ENCODE measurements at regions not wholly inside any gene's neighbourhood (a gene's known extent, or its start where the extent isn't known, plus 50 kb on each side); places are given as distances from the start of the nearest gene placed in this dataset.

GRCh38 chr9:103068753-103069152 is 73.6 kb downstream of the CYLC2 start:
- peak; percentile 67; the same call in 1 of the 2 replicates for TF ChIP-seq GATA3 (IDR thresholded peaks at IDR 0.05; ENCODE audit: low read depth, low read length)
- TF ChIP-seq GATA2 (IDR thresholded peaks at IDR 0.05; ENCODE audit: low read depth, low read length), result no peak

GRCh38 chr9:103078581-103078980 is 83.4 kb downstream of the CYLC2 start:
- TF ChIP-seq GATA3 (IDR thresholded peaks at IDR 0.05; ENCODE audit: low read depth, low read length) (no peak), GATA2 (IDR thresholded peaks at IDR 0.05; ENCODE audit: low read depth, low read length) (no peak)

DNA sequence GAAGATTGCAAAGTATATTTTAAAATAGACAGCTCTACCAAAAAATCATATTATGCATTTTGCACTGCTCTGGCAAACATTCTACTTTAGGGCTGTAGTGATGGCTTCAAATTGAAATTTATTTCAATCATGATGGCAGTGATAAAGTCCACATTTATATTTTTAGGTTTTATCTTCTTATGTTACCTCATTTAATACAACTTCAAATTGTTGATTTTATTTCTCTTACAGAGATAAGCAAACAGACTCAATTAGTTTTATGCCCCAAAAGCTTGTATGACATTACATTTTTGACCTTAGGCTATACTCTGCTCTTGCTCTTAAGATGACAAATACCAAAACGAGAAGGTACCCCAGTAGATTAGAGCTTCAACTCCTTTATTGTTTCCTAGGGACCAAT is 87.4 kb downstream of the CYLC2 start:
- TF ChIP-seq GATA2 (IDR thresholded peaks at IDR 0.05; ENCODE audit: low read depth, low read length), result 0 out of 2 replicates have a peak, but pooled peaks have one; percentile 21
- TF ChIP-seq GATA3 (IDR thresholded peaks at IDR 0.05; ENCODE audit: low read depth, low read length), result peak; percentile 91

DNA sequence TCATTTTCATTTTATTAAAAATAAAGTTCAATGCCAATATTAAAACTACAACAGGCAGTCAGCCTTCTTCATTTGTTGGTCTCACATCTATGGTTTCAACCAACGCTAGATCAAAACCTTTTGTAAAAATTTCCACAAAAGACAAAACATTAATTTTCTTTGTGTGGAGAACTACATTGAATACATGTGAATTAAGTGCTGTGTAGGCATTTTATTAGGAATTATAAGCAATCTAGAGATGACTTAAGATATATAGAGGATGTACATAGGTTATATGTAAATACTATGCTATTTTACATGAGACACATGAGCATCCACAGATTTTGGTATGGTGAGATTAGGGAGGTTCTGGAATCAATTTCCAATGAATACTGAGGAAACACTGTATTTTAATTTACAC is 94.2 kb downstream of the CYLC2 start:
- TF ChIP-seq GATA3 (IDR thresholded peaks at IDR 0.05; ENCODE audit: low read depth, low read length), result no peak
- TF ChIP-seq GATA2 (IDR thresholded peaks at IDR 0.05; ENCODE audit: low read depth, low read length), result no peak

DNA sequence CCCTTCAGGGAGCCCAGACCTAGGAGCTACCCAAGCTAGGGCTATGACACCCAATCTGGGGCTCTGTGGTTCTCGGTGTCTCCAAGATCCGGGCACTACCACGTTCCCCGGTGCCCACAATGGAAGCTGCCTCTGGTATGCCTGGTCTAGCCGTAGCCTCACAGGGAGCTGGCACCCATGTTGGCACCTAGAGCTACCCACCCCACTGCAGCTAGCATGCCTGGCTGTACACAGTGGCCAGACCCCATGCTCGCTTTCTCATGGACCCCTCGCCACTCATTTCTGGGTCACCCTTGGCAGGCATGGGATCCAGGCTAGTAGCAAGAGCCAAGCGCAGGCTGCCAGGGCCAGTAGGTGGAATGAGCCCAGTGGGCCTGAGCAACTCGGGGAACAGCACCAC is 109.0 kb downstream of the CYLC2 start:
- no peak for TF ChIP-seq GATA3 (IDR thresholded peaks at IDR 0.05; ENCODE audit: low read depth, low read length)
- no peak for TF ChIP-seq GATA2 (IDR thresholded peaks at IDR 0.05; ENCODE audit: low read depth, low read length)

DNA sequence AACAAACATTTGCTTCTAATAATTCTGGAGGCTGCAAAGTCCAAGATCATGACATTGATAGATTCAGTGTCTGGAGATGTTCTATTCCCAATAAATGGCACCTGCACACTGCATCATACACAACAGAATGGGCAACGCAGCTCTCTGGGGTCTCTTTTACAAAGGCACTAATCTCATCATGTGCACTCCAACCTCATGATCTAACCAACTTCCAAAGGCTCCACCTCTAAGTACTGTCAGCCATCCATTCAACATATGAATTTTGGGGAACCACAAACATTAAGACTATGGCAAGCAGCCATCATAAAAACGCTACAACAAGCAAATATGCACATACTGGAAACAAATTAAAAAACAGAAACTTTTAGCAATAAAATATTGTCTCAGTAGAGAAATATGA is 121.1 kb downstream of the CYLC2 start:
- TF ChIP-seq GATA2 (IDR thresholded peaks at IDR 0.05; ENCODE audit: low read depth, low read length) (no peak), GATA3 (IDR thresholded peaks at IDR 0.05; ENCODE audit: low read depth, low read length) (no peak)

DNA sequence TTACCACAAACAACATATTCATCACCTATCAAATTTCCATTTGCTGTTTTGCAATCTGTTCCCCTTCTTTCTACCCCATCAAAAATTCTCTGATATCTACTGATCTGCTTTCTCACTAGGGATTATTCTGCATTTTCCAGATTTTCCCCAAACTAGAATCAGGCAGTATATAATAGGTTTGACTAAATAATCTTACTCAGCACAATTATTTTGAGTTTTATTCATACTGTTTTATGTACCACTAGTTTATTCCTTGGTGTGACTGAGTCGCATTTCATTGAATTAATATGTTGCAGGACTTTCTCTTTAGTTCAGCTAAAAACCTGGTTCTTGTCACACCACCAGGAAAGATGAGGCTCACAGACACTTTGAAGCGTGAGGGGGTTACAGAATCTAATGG is 131.4 kb downstream of the CYLC2 start:
- TF ChIP-seq GATA2 (IDR thresholded peaks at IDR 0.05; ENCODE audit: low read depth, low read length) (no peak), GATA3 (IDR thresholded peaks at IDR 0.05; ENCODE audit: low read depth, low read length) (no peak)

DNA sequence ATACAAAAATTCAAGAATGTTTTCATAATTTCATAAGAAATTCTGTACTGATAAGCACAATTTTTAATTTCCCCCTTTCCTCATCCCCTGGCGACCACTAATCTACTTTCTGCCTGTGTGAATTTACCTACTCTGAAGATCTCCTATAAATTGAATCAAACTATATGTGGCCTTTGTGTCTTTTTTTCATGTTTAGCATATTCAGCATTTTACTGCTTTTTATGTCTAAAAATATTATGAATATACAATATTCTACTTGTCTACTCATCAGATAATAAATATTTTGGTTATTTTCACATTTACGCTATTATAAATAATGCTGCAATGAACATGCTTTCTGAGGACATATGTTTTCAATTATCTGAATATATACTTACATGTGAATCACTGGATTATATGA is 144.8 kb downstream of the CYLC2 start:
- TF ChIP-seq GATA3 (IDR thresholded peaks at IDR 0.05; ENCODE audit: low read depth, low read length) (no peak), GATA2 (IDR thresholded peaks at IDR 0.05; ENCODE audit: low read depth, low read length) (no peak)

DNA sequence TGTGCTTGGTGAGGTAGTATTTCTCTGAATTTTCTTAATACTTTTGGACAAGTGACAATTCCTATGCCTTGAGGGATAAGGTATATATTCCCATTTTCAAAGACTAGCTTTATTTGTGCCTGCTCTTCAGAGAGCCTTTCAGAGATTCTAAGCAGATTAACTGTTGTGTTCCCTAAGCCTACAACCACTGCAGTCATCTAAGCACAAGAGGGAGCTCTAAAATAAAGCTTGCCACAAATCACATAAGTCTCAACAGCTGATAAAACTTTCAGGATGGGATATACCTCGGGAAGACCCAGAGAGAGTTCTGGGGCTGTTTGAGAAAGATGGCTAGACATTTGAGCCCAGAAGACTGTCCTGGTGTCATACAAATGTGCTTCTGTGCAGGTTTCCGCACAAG is 157.3 kb downstream of the CYLC2 start:
- TF ChIP-seq GATA3 (IDR thresholded peaks at IDR 0.05; ENCODE audit: low read depth, low read length), result no peak
- no peak for TF ChIP-seq GATA2 (IDR thresholded peaks at IDR 0.05; ENCODE audit: low read depth, low read length)

- no peak for TF ChIP-seq GATA2 (IDR thresholded peaks at IDR 0.05; ENCODE audit: low read depth, low read length)
- TF ChIP-seq GATA3 (IDR thresholded peaks at IDR 0.05; ENCODE audit: low read depth, low read length), result no peak
Observed at GRCh38 chr9:103167530-103167929, 172.4 kb downstream of the CYLC2 start.

DNA sequence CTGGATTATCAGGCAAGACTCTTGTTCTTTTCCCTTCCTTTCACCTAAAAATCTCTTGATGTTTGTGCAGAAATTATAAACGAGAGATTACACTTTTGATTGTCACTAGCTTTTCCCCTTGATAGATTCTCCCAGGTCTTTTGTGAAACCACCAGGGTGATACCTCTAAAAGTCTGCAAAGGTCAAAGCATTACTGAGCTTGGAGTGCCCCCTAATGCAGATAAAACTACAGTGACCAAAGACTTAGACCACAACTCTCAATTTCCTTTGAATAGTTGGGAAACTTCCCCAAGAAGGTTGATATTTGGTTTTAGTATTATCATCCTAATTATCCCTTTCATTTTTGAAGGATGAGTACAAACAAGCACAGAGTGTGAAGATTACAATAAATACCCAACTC is 173.1 kb downstream of the CYLC2 start:
- TF ChIP-seq GATA2 (IDR thresholded peaks at IDR 0.05; ENCODE audit: low read depth, low read length), result no peak
- TF ChIP-seq GATA3 (IDR thresholded peaks at IDR 0.05; ENCODE audit: low read depth, low read length), result no peak

- no peak for TF ChIP-seq GATA2 (IDR thresholded peaks at IDR 0.05; ENCODE audit: low read depth, low read length)
- TF ChIP-seq GATA3 (IDR thresholded peaks at IDR 0.05; ENCODE audit: low read depth, low read length), result no peak
Observed at GRCh38 chr9:103169798-103170197, 174.7 kb downstream of the CYLC2 start.

DNA sequence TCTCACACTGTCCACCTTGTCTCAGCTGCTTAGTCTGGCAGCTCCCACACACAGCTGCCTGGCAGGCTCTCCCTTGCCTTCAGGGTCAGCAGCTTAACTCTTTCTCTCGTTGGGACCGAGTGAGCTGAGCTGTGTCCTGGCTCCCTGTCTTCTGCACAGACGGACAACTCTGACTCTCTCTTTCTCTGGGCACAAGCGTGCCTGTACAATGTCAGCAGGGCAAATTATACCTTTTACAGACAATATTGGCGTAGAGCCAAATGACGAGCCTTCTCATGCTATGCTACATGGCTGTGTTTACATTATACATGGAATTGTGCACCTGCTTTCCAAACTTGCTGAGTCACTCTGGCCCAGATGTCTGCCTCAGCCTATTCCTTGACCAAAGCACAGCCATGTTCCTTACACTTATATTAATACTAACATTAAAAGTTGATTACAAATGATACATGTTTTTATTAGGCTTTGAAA is 188.6 kb downstream of the CYLC2 start:
- TF ChIP-seq GATA2 (IDR thresholded peaks at IDR 0.05; ENCODE audit: low read depth, low read length) (peak; percentile 24; the same call in 1 of the 2 replicates), GATA3 (IDR thresholded peaks at IDR 0.05; ENCODE audit: low read depth, low read length) (no peak)

DNA sequence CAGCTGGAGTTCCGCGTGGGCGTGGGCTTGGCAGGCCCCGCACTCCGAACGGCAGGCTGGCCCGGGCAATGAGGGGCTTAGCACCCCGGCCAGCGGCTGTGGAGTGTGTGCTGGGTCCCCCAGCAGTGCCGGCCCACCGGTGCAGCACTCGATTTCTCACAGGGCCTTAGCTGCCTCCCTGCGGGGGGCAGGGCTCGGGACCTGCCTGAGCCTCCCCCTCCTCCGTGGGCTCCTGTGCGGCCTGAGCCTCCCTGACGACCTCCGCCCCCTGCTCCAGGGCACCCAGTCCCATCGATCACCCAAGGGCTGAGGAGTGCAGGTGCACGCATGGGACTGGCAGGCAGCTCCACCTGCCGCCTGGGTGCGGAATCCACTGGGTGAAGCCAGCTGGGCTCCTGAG is 191.8 kb downstream of the CYLC2 start:
- no peak for TF ChIP-seq GATA2 (IDR thresholded peaks at IDR 0.05; ENCODE audit: low read depth, low read length)
- TF ChIP-seq GATA3 (IDR thresholded peaks at IDR 0.05; ENCODE audit: low read depth, low read length), result no peak

- TF ChIP-seq GATA3 (IDR thresholded peaks at IDR 0.05; ENCODE audit: low read depth, low read length), result no peak
- no peak for TF ChIP-seq GATA2 (IDR thresholded peaks at IDR 0.05; ENCODE audit: low read depth, low read length)
Observed at GRCh38 chr9:103188781-103189350, 193.7 kb downstream of the CYLC2 start.

GRCh38 chr9:103193992-103194391 is 198.9 kb downstream of the CYLC2 start:
- TF ChIP-seq GATA2 (IDR thresholded peaks at IDR 0.05; ENCODE audit: low read depth, low read length), result peak; percentile 36; the same call in 1 of the 2 replicates
- TF ChIP-seq GATA3 (IDR thresholded peaks at IDR 0.05; ENCODE audit: low read depth, low read length), result peak; percentile 75

Data from SH-SY5Y (cell line).